Stimulated activated CD4-positive, alpha-beta T cell treated with anti-CD3 and anti-CD28 coated beads, Interleukin-2, amount 100 ng/mL, for 24 hours (primary cell): ENCODE measurements at regions not wholly inside any gene's neighbourhood (a gene's known extent, or its start where the extent isn't known, plus 50 kb on each side); places are given as distances from the start of the nearest gene placed in this dataset.

Experiments used
- DNase-seq, 2 donors: peaks; one replicate each; pipeline ENCODE4 v3.0.0-alpha.2; 2020

DNA sequence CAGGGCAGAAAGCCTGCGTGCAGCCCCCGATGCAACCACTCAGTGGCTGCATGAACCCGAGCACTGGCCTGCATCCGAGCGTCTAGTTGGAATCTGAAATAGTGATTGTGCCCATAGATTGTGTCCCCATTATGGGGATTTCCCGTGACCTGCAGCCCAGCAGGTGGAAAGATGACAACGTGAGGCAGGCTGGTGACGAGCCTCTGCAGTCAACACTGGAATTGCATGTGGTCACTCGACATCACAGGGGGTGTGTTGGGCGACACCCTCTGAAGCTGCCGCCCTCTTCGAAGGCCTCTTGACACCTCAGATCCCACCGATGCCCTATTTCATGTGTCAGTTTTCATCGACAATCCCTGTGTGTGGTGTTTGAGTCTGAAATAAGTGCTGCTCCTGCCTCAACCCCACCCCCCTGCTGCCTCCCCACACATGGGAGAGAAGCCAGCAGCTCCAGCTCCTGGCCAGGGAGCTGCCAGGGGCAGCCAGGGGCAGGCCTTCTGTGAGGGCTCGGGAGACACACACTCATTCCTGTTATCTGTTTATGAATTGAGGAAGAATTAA is 172.0 kb upstream of the B3GAT1 start:
- DNase-seq = no peak

DNA sequence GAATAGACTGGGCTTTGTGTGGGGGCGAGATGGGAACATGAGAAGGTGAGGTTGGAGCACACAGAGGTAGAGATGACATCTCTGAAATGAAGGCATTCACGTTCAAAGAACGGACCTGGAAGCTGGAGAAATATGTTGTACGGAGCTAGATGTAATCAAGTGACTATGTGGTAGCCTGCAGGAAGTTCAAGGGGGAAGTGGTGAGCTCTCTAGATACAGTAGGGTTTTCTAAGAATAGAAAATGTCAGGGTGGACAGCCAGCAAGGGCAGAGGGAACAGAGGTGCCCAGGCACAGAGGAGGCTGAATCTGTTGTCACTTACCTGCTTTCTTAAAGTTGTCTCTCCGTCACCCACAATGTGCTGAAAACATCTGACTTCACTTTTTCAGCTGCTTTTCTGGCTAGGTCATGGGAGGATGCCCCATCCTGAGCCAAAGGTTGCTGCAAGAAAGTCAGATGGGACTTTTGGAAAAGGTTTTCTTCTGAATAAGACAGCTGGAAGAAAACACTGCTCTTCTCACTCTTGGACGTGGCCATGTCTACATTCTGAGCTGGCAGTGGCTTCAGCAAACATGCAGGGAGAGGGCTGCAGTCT is 171.5 kb upstream of the B3GAT1 start:
- DNase-seq = no peak

DNA sequence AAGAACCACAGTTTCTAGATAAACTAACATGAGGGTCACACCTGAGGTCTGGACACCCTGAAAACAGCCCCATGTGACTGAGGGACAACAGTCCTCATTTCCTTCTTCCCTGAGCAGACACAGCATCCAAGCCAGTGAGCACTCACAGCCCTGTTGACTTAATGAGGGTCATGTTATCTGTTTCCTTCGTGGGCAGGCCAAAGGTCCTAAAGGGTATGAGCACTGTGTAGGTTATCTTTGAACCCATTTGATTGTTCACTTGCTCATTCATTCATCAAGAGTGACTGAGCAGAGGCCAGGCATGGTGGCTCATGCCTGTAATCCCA is 170.7 kb upstream of the B3GAT1 start:
- no peak for DNase-seq

DNA sequence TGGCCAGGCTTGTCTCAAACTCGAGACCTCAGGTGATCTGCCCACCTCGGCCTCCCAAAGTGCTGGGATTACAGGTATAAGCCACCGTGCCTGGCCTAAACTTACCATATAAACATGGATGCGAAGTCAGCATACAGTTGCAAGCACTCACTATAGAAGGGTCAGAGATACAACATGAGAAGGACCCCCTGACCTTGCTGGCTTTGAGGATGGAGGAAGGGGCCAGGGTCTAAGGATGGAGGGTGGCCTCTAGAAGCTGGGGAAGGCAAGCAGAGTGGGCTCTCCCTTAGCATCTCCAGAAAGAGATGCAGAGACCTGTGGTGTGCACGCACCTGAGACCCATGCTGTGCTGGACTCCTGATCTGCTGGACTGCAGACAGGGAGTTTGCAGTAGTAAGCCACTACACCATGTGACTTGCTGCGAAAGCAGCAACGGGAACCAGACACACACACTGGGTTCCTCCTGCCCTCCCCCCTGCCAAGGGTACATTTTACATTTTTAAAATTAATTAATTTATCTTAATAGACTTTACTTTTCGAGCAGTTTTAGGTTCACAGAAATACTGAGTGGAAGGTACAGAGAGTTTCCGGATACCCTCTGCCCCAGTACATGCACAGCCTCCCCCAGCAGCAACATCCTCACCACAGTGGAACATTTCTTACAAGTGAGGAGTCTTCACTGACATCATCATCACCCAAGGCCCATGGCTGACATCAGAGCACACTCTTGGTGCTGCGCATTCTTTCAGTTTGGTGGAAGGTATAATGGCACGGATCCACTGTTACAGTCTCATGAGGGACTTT is 170.1 kb upstream of the B3GAT1 start:
- DNase-seq = no peak

DNA sequence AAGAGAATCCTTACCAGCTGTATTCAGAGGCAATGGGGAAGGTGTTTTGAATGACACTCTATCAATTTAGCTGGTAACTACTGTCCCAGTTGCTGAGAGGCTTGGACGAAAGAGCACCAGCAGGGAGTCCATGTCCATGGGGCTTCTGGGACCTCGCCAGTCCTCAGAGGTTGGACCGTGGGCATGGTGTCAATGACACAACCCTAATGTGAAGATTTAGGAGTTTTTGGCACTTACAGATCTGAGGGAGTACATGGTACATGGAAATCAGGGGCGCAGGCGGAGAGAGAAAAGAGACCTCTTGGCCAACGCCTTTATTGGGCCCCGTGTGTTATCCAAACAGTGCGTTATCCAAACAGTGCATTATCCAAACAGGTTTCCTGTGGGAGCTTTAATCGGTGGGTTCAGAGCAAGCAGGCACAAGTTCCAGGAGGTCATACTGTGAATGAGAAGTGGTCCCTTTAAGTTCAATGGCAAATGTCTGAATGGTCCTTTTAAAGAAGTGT is 169.1 kb upstream of the B3GAT1 start:
- DNase-seq = no peak

DNA sequence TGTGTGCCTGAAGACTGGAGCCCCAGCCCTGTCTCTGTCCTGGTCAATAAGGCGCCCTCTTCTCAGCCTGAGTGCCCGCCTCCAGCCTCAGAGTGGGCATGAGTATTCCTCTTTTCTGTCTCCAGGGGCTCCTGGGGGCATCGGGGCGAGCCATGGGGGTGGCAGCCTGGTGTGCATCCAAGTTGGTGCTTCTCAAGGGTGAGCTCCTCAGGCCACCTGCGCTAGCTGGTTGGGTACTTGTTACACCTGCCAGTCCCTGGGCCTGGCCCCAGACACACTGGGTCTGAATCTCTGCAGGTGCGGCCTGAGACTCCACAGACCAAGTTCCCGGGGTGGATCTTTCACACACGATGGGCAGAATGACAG is 168.6 kb upstream of the B3GAT1 start:
- no peak for DNase-seq

DNA sequence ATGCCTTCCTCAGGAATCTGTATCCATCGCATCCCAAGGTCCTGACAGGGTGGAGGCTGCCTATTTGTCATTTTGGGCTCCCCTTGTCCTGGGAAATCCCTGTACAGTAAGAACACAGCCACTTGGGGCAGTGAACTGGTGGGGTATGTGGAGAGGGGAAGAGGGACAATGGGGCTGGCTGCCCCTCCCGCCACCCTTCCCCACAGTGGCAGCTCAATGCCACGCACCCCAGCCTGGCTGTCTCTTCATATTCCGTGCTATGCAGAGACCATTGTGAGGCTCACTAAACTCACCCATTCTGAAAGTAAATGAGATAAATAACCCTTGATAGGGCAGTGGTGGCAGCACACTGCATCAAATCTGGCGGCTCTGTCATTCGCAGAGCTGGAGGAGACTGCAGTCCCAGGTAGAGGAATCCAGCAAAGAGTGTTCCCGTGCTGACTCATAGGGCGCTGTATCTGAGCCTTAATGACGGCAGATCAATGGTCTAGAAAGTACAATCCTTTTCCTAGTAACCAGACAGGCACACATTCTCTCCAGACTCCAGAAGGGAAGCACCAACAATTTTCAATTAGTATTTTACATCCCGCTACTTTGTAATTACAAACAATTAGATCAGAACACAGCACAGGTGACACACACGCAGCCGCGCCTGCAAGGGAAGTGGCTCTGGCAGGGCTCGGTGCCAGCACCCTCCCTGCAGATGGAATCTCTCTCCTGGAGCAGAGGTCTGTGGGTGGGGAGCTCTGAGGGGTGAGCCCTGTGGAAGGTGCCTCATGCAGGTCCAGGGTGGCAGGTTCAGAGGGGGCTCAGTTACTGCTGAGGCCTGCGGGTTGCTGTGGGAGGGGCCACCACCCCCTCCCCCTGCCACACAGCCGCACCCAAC is 167.9 kb upstream of the B3GAT1 start:
- no peak for DNase-seq

DNA sequence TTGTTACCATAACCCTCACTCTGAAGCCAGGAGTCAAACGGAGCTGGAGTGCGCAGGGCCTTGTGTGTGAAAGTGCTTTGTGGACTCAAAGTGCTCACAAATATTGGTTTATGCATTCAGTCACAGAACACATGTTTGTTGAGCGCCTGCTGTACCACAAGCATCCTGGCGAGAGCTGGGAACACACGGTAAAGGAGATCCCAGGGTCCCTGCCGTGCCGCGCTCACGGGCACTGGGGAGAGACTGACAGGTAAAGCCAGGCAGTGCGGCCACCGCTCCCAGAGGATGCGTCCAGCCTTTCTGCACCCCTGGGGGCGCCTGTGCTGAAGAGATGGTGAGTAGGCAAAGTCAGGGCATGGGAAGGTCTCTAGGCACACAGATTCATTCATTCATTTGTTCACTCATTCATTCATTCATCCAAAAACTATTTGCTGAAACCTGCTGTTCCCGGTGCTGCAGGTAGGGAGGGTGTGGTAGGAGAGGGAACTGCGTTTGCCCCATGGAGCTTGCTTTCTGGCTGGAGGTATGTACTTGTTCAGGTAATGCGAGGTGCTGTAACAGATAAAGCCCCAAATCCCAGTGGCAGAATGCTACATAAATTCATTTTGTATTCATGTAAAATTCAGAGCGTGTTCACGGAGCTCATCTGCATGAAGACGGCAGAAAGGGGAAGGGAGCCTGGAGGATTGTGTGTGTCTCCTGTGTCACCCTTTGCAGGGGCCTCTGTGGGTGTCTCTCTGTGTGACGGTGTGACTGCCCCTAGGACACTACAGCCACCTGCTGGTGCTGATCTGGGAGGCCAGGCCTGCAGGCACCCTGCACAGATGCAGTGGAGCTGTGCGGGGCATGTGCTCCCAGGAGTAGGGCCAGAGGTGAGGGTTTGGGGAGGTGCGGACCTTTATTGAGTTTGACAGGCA is 167.0 kb upstream of the B3GAT1 start:
- DNase-seq = no peak

DNA sequence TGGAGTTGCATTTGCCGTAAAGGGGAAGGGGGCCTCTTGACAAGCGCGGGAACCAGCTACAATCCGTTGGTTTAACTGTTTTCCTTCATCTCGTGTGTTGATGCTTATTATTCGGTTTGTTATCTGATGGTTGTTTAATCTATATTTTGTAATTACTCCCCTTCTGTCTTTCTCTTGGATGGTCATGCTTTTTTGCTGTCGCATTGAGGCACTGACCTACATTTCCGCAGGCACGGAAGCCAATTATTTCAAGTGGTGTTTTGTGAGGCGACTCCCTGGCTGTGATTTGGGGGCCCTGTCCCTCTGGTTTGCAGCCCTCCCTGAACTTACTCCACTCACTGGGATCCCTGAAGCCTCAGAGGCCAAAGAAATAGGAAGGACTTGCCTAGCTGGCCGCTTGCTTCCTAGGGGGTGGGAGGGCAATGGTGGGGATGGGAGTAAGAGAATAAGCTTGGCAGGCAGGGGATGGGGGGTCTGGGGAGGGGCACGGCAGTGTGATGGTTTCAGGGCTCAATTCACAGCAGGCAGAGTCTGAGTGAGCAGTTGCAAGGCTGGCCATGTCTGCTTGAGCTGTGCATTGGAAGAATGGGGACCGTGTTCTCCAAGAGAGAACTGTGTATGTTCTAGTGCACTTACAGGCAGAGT is 165.8 kb upstream of the B3GAT1 start:
- DNase-seq = no peak

DNA sequence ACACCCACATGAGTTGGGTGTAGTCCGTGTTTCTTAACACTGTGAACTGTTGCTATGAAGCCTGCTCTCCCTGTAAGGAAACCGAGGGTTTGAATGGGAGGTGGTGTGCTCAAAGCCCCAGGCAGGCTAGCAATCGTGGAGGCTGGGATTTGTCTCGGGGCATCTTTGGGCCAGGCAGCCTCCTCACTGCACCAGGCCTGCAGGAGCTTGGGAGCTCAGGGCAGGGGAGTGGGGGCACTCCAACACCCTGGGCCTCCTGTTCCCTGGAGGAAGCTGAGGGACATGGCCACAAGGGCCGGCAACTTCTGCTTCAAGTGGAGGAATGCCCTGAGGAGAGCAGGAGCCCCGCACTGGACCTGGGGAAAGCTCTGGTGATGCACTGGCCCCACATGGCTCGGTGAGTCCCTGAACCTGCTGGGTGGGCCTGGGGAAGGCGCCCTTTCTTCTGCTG is 164.7 kb upstream of the B3GAT1 start:
- no peak for DNase-seq

DNA sequence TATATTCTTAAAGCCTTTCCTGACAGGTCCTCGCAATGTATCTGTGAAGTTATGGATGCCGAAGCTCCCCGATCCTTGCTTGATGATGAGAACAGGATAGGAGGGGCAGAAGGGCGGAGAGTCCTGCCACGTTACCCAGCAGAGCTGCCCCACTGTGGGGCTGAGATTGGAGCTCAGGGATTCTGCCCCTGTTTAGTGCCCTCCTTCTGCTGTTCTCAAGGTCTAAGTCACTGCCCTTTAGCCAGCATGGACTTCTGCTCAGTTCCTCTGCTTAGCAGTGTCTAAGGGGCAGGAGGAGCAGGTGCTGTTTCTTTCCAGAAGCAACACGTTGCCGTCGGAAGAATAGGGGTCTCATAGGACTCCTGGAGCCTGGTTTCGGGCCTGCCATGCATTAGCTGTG is 164.2 kb upstream of the B3GAT1 start:
- no peak for DNase-seq

DNA sequence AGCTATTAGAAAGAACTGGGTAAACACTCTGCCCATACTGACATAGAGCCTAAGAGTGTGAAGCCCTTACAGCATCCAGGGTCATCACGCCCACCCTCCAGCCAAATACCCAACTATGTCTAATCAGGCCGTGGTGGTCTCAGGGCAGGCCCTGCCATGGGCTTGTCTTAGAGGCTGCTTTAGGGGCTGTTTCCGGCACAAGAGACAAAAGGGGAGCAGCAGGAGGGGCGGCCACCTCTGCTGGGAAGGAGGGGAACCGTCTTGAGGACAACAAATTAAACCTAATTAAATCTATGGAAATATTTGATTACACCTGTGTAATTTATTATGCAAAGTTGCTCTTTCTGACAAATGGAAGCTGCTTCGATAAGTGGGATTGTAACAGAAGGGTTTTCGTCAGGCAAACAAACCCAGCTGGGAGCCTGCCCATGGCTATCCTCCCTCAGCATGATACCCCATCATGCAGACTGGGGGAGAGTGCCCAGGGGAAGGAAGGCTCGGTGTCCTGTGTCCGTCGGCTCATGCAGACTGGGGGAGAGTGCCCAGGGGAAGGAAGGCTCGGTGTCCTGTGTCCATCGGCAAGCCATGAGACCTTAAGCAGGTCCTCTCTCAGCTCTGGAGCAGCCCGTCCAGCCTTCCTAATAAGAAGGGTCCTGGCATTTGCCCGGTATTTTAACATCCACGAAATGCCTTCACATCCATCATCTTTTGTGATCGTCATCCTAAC is 163.6 kb upstream of the B3GAT1 start:
- no peak for DNase-seq

DNA sequence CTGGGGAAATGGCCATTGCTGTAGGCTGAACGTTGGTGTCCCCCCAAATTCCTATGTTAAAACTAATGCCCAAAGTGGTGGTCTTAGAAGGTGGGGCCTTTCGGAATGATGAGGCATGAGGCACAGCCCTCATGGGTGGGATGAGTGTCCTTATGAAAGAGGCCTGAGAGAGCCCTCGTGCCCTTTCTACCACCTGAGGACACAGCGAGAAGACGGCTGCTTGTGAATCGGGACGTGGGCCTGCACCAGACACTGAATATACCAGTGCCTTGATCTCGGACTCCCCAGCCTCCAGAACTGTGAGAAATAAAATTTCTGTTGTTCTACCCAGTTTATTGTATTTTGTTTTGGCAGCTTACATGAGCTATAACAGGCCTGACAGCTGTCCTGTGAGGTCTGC is 162.9 kb upstream of the B3GAT1 start:
- no peak for DNase-seq

DNA sequence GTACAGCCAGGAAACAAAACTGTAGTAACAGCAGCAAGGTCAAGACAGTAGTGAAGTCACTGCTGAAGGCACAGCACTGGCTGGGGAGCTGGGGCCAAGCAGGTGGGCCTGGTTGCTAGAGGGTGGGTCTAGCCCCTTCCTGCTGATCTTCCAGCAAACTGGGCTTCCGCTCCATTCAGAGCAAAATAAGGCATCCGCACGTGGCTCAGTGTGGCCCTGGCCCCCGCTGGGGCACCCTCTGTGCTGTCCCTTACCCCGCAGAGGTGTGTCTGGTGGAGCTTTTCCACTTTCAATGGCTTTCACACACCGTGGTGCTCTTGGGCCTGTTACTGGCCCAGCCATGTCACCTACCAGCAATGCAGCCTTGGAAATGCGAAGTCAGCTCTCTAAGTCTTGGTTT is 162.4 kb upstream of the B3GAT1 start:
- DNase-seq = no peak

DNA sequence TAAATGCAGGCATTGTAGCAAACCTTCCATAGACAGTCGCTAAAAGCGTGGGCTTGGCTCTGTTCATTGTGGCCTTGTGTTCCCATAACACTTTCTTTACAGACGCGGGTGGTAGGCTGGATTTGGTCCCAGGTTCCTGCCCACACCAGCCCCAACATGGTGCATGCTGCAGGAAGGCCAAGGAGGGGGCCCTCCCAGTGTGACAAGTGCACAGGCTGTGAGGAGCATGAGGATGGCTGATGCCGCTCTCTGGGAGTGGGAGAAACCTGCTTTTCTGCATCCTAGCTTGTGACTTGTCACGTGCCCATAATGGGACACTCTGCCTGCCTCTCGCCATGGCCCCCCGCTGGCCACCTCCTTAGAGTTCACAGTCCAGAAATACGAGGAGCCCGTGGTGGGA is 161.8 kb upstream of the B3GAT1 start:
- no peak for DNase-seq

DNA sequence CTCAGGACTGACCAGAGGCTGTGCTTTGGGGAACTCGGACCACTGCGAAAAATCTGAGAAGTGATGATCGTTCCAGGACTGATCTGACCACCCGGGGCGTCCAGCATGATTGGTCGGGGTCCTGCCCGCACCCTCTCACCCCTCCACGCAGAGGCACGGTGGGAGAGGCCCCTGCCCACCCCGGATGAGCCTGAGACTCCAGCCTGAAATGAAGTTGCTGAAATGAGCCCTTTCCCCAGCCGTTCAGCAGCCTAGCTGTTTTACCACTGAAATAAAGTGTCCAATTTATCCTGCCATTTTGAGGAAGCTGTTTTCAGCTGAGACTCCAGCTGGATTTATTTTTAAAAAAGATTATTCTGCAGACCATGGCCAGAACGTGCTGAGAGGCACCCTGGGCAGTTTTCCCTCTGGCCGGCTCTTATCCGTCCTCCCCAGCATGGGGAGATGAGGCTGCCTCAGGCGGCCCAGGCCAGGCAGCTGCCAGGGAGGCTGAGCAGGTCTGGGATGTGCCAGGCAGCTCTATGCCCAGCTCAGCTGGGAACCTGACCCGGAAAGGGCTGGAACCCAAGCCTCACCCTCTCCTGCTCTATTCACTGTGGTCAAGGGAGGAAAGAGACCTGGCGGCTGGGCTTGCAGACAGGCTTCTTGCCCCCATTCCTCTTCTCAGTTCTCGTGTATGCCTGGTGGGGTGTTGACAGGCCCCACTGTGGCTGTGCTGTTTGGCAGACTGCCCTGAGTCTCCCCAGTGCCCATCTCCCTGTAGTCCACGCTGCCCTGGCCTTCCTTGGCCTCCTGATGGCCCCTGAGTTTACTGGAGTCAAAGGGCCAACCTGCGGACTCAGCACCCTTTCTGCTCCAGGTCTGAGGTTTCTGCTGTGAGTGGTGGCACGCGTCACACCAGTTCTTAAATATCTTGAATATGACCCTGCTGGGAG is 161.0 kb upstream of the B3GAT1 start:
- DNase-seq = no peak

DNA sequence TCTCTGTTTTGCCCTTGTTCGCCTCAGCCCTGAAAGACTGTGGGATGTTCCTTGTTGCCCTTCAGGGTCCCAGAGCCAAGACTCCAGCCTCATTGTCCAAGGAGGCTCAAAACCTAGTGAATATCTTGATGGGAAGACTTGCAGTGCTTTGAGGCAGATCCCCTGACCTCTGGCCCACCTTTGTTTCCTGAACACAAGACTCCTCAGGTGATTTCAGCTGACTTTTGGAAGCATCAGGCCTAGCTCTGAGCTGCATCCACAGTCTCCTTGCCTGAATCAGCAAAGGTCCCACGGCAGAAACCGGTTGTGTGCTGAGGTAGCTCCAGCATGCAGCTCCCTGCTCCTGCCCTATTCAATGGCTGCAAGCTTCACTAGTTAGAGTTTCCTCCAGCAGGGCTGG is 159.3 kb upstream of the B3GAT1 start:
- DNase-seq = no peak

DNA sequence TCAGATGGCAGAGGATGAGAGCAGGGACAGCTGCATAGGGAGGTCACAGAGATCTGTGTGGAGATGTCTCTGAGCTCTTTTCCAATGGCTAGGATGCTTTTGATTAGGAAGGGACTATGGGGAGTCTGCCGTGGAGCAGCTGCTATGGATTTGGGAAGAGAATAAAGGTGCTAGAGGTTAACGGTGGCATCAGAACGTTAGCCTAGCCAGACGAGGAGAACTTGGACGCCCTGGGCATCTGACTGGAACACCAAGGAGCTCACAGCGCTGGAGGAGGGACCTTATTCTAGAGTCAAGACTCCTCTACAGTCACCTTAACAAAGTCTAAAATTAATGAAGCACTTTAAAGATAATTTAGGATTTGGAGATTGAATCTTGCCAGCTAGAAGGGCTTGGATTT is 157.2 kb upstream of the B3GAT1 start:
- DNase-seq = no peak

DNA sequence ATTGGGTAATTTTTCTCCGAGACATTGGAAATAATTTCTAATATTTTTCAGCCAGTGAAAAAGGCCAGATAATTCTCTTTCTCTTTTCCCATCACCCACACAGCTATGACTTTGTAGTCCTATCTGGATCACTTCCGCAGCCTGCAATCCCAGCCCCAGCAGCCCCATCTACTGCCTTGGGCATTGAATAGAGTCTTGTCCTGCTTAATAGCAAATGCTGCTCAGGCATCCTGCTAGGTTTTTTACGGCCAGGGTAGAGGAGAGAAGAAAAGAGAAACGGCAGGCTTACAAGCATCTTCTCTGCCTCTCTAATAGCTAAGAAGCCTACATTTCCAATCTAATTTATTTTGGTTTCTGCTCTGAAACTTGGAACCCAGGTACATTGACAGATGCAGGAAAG is 154.3 kb upstream of the B3GAT1 start:
- no peak for DNase-seq

DNA sequence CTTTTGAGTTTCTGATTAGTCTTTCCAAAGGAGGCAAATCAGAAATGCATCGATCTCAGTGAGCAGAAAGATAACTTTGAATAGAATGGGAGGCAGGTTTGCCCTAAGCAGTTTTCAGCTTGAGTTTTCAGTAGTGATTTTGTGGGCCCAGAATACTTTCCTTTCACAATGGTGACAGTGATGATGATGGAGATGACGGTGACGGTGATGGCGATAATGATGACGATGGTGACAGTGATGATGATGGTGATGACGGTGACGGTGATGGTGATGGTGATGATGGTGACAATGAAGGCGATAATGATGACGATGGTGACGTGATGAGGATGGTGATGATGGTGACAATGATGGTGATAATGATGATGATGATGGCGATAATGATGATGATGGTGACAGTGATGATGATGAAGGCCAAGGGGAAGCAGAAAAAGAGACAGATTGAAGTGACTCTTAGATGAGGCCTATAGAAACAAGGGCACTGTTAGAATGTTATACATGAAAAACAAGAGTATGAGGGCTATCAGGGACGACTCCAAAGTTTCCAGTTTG is 153.4 kb upstream of the B3GAT1 start:
- no peak for DNase-seq
